ENCODE measurements at regions not wholly inside any gene's neighbourhood (a gene's known extent, or its start where the extent isn't known, plus 50 kb on each side); places are given as distances from the start of the nearest gene placed in this dataset.

- H3K4me3 ChIP-seq (ENCODE audit: low read depth, low read length): no peak overlapping the region
- DNase-seq (ENCODE audit: low read depth): no peak
- no peak for TF ChIP-seq CTCF (IDR thresholded peaks at IDR 0.05; ENCODE audit: insufficient read depth, low read length)
Observed at GRCh38 chr11:97140885-97141494, 751.2 kb downstream of the JRKL start.

- H3K4me3 ChIP-seq (ENCODE audit: low read depth, low read length): no peak overlapping the region
- DNase-seq (ENCODE audit: low read depth): no peak
- no peak for TF ChIP-seq CTCF (IDR thresholded peaks at IDR 0.05; ENCODE audit: insufficient read depth, low read length)
Observed at GRCh38 chr11:97143463-97143862, 753.6 kb downstream of the JRKL start.

GRCh38 chr11:97149741-97150140 is 759.9 kb downstream of the JRKL start:
- DNase-seq (ENCODE audit: low read depth): no peak

GRCh38 chr11:97157221-97157740 is 767.5 kb downstream of the JRKL start:
- no peak for DNase-seq (ENCODE audit: low read depth)
- TF ChIP-seq CTCF (IDR thresholded peaks at IDR 0.05; ENCODE audit: insufficient read depth, low read length): no peak
- no peak overlapping the region for H3K4me3 ChIP-seq (ENCODE audit: low read depth, low read length)

More at GRCh38 chr11:97149741-97150140, 759.9 kb downstream of the JRKL start:
- H3K4me3 ChIP-seq (ENCODE audit: low read depth, low read length): no peak overlapping the region
- TF ChIP-seq CTCF (IDR thresholded peaks at IDR 0.05; ENCODE audit: insufficient read depth, low read length): no peak

GRCh38 chr11:97158243-97158642 is 768.4 kb downstream of the JRKL start:
- no peak for DNase-seq (ENCODE audit: low read depth)
- no peak overlapping the region for H3K4me3 ChIP-seq (ENCODE audit: low read depth, low read length)
- TF ChIP-seq CTCF (IDR thresholded peaks at IDR 0.05; ENCODE audit: insufficient read depth, low read length): no peak

GRCh38 chr11:97163631-97164191 is 773.9 kb downstream of the JRKL start:
- DNase-seq (ENCODE audit: low read depth): no peak
- TF ChIP-seq CTCF (IDR thresholded peaks at IDR 0.05; ENCODE audit: insufficient read depth, low read length): no peak
- no peak overlapping the region for H3K4me3 ChIP-seq (ENCODE audit: low read depth, low read length)

Measured in fibroblast of the aortic adventitia (primary cell).